Cardiac fibroblast (primary cell): ENCODE measurements at regions not wholly inside any gene's neighbourhood (a gene's known extent, or its start where the extent isn't known, plus 50 kb on each side); places are given as distances from the start of the nearest gene placed in this dataset.
A peak's percentile ranks its signal among the peaks of the same experiment; 100 is the strongest.

Experiments used
- DNase-seq, 2 donors: peaks; one replicate each; pipeline versions ENCODE4 v3.0.0 to v3.0.0-alpha.2; 2010; ENCODE audit warnings: low read depth in 2 of 2
- H3K4me3 ChIP-seq, 2 donors: replicated peaks in 1 of 2; 1 replicate in 1 of 2; 2 replicates in 1 of 2; pipeline ENCODE4 v1.5.1; 2011; ENCODE audit warnings: low read depth in 2 of 2, low read length in 2 of 2, mild to moderate bottlenecking in 2 of 2, moderate library complexity in 1 of 2
- TF ChIP-seq, protein P1 (sequence below): IDR thresholded peaks from one replicate; pipeline ENCODE4 v1.5.1; 2011; ENCODE audit warnings: low read depth, mild to moderate bottlenecking, low read length, inconsistent platforms

DNA sequence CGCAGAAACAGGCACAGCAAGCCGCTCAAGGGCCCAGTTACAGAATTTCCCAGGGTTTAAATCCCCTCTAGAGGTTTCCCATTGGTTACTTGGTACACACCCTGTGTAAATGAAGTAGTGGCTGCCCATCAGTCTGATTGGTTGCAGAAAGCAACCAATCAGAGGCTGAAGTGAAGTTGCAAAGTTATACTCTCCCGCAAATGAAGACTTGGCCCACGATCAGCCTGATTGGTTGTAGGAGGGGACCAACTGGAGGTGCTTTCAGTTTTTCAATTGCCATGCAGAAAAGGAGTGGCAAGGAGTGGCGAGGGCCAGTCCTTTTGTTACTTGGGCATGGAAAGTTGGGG is 909.2 kb upstream of the AUTS2 start:
- H3K4me3 ChIP-seq = no peak overlapping the region
- TF ChIP-seq, protein P1, sequence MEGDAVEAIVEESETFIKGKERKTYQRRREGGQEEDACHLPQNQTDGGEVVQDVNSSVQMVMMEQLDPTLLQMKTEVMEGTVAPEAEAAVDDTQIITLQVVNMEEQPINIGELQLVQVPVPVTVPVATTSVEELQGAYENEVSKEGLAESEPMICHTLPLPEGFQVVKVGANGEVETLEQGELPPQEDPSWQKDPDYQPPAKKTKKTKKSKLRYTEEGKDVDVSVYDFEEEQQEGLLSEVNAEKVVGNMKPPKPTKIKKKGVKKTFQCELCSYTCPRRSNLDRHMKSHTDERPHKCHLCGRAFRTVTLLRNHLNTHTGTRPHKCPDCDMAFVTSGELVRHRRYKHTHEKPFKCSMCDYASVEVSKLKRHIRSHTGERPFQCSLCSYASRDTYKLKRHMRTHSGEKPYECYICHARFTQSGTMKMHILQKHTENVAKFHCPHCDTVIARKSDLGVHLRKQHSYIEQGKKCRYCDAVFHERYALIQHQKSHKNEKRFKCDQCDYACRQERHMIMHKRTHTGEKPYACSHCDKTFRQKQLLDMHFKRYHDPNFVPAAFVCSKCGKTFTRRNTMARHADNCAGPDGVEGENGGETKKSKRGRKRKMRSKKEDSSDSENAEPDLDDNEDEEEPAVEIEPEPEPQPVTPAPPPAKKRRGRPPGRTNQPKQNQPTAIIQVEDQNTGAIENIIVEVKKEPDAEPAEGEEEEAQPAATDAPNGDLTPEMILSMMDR = no peak
- DNase-seq = no peak

DNA sequence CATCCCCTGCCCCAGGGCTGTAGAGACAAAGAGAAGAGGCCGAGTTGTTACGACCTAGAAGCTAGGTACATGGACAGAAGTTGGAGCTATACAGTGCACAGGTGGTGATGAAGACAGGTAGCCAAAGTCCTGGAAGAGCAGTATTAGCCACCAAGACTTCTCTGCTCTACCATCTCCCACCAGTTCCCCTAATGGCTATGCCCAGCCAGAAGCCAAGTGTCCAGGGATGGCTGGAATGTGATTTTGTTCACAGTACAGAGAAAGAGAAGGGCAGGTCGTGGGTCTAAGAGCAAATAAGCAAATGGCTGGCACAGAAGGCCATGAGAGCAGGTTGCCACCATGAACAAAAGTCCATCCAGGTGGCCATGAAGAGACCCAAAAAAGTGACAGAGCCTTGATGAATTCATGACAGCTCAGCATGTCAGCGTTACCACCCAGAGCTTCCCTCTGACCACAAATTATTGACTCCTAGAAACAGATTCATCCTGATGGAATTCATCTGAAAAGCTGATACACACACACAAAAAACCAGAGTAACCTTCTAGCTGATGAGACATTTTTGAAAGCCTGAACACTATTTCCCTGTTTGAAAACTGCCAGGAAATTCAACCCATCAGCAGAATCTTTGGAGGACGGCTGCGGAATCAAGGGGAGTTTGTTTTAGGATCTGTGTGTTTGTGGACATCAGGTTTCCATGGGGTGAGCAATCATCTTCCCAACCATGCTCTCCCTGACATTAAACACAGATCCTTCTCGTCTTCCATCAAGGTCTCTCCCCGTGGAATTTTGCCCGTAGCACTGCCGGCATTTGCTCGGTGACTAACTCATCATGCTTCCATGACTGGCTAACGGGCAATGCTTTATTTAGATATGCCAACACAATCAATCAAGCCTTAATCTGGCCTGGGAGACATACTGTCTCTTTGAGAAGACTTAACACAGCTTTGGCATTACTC is 906.7 kb upstream of the AUTS2 start:
- peak in 1 of 2 donors; percentile 67 for DNase-seq
- H3K4me3 ChIP-seq = no peak overlapping the region
- TF ChIP-seq, protein P1 = no peak

DNA sequence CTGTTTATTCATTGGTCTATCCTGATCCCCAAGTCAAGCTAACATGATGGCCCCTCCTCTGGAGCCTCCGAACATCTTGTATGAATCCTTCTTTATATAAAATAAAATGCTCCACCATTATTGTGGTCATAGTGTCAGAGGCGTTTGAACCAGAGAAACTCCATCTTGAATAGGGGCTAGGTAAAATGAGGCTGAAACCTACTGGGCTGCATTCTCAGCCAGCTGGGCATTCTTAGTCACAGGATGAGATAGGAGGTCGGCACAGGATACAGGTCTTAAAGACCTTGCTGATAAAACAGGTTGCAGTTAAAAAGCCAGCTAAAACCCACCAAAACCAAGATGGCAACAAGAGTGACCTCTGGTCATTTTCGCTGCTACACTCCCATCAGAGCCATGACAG is 905.8 kb upstream of the AUTS2 start:
- H3K4me3 ChIP-seq = no peak overlapping the region
- TF ChIP-seq, protein P1 = no peak
- no peak for DNase-seq

DNA sequence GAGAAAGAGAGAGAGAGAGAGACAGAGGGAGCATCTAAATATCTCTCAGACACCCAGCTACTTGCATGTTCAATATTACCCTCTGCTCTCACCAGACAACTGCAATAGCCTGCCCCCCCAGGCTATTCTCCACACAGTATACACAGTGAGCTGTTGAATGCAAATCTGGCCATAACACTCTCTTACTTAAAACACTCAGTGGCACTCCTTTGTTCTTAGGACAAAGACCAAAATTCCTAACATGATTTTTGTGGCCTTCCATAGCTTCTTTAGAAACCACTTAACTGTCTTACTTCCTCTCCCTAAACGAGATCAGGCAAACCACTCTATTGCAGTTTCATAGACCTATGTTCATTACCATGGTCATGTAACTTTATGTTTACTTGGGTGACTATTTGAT is 903.6 kb upstream of the AUTS2 start:
- TF ChIP-seq, protein P1 = no peak
- no peak for DNase-seq
- no peak overlapping the region for H3K4me3 ChIP-seq

DNA sequence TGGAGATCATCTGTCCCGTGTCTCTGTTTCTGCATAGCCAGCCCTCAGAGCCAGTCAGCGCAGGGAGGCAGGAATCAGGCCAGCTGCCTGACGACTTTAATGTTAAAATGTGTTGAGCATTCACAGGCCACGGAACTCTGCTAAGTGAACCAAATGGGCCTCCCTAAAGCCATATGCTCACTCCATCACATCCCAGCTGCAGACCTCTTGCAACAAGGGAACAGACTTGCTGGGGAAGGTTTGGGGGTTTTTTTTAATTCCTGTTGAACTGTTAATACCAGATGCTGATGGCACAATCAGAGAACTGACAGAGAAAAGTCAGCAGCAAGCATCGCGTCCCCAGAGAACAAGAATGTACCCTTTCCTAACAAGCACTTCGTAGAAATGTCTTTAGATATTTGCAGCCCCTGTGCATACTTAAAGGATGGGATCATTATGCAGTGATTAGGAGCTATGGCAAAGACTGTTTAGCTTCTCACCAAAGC is 900.4 kb upstream of the AUTS2 start:
- DNase-seq = peak in 1 of 2 donors; percentile 31
- H3K4me3 ChIP-seq = no peak overlapping the region
- TF ChIP-seq, protein P1 = no peak

DNA sequence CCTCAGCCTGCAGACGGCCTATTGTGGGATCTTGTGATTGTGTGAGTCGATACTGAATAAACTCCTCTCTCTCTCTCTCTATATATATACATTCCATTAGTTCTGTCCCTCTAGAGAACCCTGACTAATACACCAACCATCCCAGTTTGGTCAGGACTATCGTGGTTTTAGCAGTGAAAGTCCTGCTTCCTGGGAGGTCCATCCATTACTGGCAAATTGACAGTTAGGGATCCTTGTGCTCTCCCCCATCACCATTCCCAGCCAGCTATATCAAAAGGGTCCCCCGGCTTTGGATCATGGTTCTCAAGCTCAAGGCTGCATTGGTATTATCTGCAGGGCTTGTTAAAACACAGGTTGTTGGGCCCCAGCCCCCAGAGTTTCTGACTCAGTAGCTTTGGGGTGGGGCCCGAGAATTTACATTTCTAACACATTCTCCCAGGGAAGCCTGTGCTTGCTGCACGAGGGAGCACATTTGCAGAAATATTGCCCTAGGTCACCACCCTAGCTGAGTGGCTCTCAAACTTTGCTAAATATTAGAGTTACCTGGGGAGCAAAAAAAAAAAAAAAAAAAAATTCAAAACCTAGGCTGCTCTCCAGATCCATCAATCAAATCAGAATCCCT is 899.1 kb upstream of the AUTS2 start:
- no peak overlapping the region for H3K4me3 ChIP-seq
- DNase-seq = peak; percentile 16 to 74
- TF ChIP-seq, protein P1 = no peak
